NCI-H226 (cell line): ENCODE measurements at regions not wholly inside any gene's neighbourhood (a gene's known extent, or its start where the extent isn't known, plus 50 kb on each side); places are given as distances from the start of the nearest gene placed in this dataset.

Source experiments
- DNase-seq: peaks from one replicate; pipeline ENCODE4 v3.0.0-alpha.2; 2015

DNA sequence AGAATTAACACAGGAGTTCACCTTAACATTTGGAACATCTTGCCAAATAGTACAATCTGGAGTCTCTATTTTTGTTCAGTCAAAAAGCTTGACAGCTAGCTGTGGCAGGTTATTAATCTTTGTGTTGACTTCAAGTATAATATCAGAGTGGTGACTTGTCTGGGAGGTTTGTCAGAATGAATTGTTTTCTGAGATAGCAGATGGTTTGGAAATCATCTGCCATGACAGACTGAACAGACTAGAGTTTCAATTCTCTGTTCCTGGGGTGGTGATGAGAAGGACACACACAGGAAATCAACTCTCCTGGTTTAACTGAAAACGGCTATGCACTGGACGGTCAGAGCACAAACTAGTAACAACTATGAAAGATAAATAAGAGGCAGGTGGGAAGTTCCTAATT lies 203.3 kb upstream of the EMCN start:
- peak; percentile 4 for DNase-seq

DNA sequence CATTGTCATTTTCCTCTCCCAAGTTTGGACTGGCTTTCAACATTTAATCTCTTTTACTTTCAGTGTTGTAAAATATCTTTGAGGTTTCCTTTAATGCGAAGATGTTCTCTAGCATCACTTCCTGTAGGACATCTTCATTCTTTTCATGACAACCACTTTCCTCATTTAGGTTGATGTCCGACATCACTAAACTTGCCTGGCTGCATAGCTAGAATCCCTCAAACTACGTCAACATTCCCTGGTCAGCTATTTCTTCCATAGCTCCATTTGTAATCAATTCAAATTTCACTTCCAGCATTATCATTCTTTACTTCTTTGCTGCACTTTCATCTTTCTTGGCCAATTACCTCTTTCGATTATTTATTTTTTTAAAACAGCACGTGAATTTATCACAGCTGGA lies 198.6 kb upstream of the EMCN start:
- DNase-seq: no peak

GRCh38 chr4:100708776-100709175 lies 191.0 kb upstream of the EMCN start:
- DNase-seq: peak; percentile 15

DNA sequence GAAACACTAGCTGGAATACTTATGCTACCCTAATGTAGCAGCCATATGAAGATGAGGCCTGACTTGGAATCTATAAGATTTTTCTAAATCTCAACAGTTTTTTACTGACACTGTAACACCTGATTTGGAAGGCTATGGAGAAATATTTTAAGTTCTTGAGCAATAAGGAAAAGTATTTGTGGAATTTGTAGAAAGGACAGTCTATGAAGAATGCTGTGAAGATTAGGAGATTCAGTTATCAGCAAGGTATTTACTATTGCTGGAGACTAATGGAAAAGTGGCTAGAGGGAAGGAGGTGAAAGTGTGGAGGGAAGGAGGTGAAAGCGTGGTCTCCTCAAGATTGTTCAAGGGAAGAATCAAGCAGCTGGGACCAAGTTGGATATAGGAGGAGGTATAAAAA lies 190.0 kb upstream of the EMCN start:
- DNase-seq: peak; percentile 43

DNA sequence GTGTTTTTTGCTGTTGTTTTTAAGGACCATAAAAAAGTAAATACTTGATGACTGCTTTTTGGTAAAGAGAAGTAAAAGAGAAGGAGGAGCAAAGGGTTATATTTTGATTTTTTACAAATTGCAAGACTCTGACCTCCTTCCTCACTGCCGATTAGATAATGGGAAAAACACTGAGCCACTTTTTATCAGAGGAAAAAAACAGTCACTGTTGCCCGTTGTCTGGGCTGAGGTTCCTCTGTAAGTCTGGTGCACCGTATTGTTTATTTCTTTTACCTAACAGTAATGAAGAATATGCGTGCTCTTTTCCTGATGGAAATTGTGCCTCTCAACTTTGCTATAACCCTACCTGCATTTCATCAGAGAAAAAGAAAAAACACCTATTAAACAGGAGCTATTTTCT lies 178.7 kb upstream of the EMCN start:
- no peak for DNase-seq

DNA sequence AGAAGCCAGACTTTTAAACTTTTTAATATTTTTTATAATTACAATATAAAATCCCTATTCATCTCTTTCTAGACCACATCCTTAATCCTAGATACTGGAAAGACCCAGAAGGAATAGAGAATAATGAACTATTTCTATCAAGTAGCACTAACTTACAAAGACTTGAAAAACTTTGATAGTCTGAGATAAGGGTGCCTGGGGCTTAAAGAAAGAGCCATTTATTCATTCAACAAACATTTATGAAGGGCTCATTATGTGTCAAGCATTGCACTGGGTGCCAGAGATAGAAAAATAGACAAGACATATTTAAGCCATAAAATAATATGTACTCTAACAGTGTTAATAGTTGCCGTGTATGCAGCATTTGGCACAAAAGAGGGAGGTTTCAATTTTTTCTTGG lies 178.0 kb upstream of the EMCN start:
- no peak for DNase-seq

- no peak for DNase-seq
Measured at GRCh38 chr4:100695039-100695654, 177.3 kb upstream of the EMCN start.

GRCh38 chr4:100694467-100694866 lies 176.6 kb upstream of the EMCN start:
- peak; percentile 22 for DNase-seq

GRCh38 chr4:100690812-100691211 lies 173.0 kb upstream of the EMCN start:
- DNase-seq: no peak

- no peak for DNase-seq
Measured at GRCh38 chr4:100688368-100688767, 170.5 kb upstream of the EMCN start.

DNA sequence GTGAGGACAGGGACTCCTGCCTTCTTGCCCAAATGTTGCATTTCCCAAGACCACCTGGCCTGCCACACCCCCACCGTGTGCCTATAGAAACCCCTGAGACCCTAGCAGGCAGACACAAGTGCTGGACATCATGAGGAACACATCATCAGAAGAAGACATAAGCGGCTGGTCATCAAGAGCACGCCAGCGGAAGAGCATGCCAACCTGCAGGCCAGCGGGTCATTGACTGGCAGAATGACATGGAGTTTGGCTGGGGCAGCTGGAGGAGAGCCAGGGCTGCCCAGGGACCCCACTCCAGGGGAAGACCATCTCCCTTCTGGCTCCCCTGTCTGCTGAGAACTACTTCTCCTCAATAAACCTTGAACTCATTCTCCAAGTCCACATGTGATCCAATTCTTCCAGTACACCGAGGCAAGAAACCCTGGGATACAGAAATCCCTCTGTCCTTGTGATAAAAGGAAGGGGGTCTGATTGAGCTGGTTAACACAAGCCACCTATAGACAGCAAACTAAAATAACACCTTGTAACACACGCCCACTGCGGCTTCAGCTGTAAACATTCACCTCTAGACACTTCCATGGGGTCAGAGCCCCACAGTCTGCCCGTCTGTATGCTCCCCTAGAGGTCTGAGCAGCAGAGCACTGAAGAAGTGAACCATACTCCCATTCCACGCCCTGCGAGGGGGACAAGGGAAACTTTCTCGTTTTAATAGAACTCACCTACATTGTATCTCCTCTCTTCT lies 164.8 kb upstream of the EMCN start:
- no peak for DNase-seq

DNA sequence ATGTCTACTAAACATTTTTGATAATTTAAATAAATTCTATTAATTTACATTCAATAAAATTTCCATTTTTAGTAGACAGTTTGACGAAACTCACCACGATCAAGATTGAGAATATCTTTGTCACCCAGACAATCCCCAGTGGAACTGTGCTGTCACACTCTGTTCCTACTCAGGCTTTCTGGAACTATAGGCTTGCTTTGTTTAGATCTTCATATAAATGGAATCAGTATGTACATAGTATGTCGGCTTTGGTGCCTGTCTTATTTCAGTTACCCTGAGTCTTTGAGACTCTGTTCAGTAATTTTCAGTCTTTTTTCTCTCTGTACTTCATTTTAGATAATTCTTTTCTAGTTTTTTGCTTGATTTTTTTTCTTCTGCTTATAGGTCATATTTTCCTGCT lies 163.5 kb upstream of the EMCN start:
- no peak for DNase-seq

GRCh38 chr4:100679926-100680325 lies 162.1 kb upstream of the EMCN start:
- no peak for DNase-seq

- no peak for DNase-seq
Measured at GRCh38 chr4:100674976-100675375, 157.2 kb upstream of the EMCN start.

DNA sequence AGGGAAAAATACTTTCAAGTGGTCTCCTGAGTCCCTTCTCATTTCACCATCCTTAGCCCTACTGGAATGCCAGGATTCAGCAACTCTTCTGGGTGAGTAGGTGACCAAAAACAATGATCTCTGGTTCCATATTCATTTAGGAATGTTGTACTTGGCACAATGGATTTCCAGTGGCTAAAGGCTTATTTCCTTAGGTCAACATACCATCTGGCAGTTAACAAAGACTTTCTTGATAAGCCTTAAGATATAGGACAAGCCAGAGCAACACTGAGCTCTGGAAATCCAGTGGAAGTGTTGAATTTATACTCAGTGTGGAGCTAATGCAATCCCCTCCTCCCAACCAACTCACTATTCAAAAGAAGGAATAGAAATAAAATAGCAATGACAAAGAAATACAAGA lies 139.4 kb upstream of the EMCN start:
- no peak for DNase-seq

GRCh38 chr4:100651499-100652175 lies 133.8 kb upstream of the EMCN start:
- DNase-seq: no peak

- DNase-seq: peak; percentile 47
Measured at GRCh38 chr4:100649417-100649816, 131.6 kb upstream of the EMCN start.

- no peak for DNase-seq
Measured at GRCh38 chr4:100644150-100644549, 126.3 kb upstream of the EMCN start.

GRCh38 chr4:100641336-100641735 lies 123.5 kb upstream of the EMCN start:
- DNase-seq: no peak

DNA sequence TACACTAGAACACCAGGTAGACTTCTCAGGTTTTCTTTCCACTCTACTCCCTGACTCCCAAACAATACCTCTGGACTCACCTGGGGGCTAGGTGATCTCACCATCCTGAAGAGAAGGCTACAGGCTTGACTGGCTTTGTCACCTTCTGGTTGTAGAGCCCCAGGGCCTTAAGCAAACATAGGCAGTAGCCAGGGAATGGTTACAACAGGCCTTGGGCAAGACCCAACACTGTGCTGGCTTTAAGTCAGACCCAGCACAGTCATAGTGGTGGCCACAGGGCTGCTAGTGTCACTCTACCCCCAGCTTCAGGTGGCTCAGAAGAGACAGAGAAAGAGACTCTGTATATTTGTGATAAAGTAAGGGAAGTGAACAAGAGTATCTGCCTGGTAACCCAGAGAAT lies 118.1 kb upstream of the EMCN start:
- no peak for DNase-seq

DNA sequence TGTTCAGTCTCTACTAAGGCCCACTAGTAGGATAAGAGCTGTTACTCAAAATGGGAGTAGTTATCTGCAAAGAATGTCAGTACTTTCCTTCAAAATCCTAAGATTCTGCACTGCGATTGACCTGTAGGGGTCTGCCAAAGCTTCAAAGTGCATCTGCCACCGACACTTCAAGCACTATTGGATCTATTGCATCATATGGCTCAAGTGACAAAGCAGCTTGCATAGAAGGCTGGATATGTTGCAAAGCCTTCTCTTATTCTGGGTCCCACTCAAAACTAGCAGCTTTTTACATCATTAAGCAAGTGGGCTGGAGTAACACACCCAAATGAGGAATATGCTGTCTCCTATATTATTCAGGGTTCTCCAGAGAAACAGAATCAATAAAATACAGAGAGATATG lies 115.4 kb upstream of the EMCN start:
- no peak for DNase-seq

GRCh38 chr4:100632163-100632562 lies 114.3 kb upstream of the EMCN start:
- DNase-seq: no peak

DNA sequence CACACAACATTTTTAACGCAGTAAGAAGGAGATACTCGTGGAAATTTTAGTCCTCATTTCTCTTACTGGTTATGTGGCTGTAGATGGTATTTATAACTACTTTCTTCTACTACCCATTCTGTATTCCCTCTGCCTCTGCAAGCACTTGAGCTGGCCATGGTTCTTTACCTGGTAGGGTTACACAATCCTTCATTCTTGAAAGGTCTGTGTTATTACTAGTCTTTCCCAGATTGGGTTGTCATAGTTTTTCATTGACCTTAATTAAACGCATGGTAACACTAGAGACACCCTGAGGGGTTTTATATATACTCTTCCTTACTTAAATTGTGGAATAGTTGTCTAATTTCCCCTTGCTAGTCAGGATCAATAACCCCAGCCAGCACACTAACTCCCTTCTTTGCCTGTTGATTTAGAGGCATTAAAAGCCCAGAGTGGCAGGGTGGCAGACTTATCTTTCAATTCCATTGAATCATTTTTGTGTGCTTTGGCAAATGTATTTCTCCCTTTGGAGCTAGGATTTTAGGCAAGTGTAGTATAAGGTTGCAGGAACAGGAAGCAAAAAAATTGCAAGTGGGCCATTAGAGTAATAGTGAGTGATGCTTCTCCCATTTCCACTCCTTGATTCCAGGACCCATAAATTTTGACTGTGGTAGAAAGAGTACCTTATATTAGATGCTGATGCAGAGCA lies 113.6 kb upstream of the EMCN start:
- DNase-seq: no peak

- no peak for DNase-seq
Measured at GRCh38 chr4:100630341-100630740, 112.5 kb upstream of the EMCN start.
